B cell (primary cell): ENCODE measurements at regions not wholly inside any gene's neighbourhood (a gene's known extent, or its start where the extent isn't known, plus 50 kb on each side); places are given as distances from the start of the nearest gene placed in this dataset.

Experiments
- ATAC-seq: fragments of 200-7000 bp; cut with Tn5 transposase; one replicate; pipeline ENCODE4 v1.10.0; 2021; ENCODE audit warnings: low read depth, mild to moderate bottlenecking, moderate number of reproducible peaks, moderate library complexity
- CTCF ChIA-PET: fragments of 350-600 bp; sonication (Branson Sonifier 250); formaldehyde crosslinking; loops from one replicate; lab custom pipeline; 2021; ENCODE audit warnings: antibody characterized with exemption, inconsistent platforms; lab: Charles Lee
- POLR2A ChIA-PET: fragments of 350-600 bp; sonication (Branson Sonifier 250); formaldehyde crosslinking; loops from one replicate; lab custom pipeline; 2021; ENCODE audit warnings: antibody characterized with exemption; lab: Charles Lee
- DNase-seq: peaks from one replicate; pipeline ENCODE4 v3.0.0; 2013
- H2AFZ ChIP-seq: 2 replicates; pipeline ENCODE4 v1.6.1; 2012; ENCODE audit warnings: mild to moderate bottlenecking, low read depth, low read length; ENCODE audit not compliant: insufficient read depth, poor library complexity, severe bottlenecking
- H3K27ac ChIP-seq, 2 donors: 1 replicate in 1 of 2; 2 replicates in 1 of 2; pipeline ENCODE4 v1.5.1; 2012 to 2013; ENCODE audit warnings: low read length in 2 of 2, mild to moderate bottlenecking in 2 of 2, moderate library complexity in 1 of 2
- H3K27me3 ChIP-seq, 4 experiments: fragments of 200-600 bp in 1 of 4; sonication (generic) in 1 of 4; replicated peaks in 1 of 4; 1 replicate in 2 of 4; 2 replicates in 2 of 4; pipeline versions ENCODE4 v1.6.1 to v1.7.0; 2013 to 2016; ENCODE audit warnings: low read length in 3 of 4, mild to moderate bottlenecking in 2 of 4, mixed read lengths in 1 of 4, moderate library complexity in 1 of 4; ENCODE audit not compliant: insufficient read depth in 4 of 4, control insufficient read depth in 3 of 4; ENCODE audit errors: control extremely low read depth in 1 of 4
- H3K36me3 ChIP-seq, 2 experiments: replicated peaks in 1 of 2; 1 replicate in 1 of 2; 2 replicates in 1 of 2; pipeline versions ENCODE4 v1.6.1 to v1.7.1; 2013; ENCODE audit warnings: low read length in 1 of 2; ENCODE audit not compliant: insufficient read depth in 2 of 2, control insufficient read depth in 1 of 2; ENCODE audit errors: control extremely low read depth in 1 of 2, extremely low read depth in 1 of 2
- H3K4me1 ChIP-seq, 2 donors: fragments of 200-600 bp in 1 of 2; sonication (generic) in 1 of 2; 1 replicate in 1 of 2; 2 replicates in 1 of 2; pipeline versions ENCODE4 v1.5.1 to v1.6.1; 2013 to 2017; ENCODE audit warnings: low read length in 2 of 2; ENCODE audit not compliant: control insufficient read depth in 2 of 2, insufficient read depth in 2 of 2
- H3K4me2 ChIP-seq: replicated peaks from 2 replicates; pipeline ENCODE3; 2012; ENCODE audit warnings: mild to moderate bottlenecking, low read depth, low read length; ENCODE audit not compliant: poor library complexity, severe bottlenecking
- H3K4me3 ChIP-seq, 5 experiments: fragments of 200-600 bp in 1 of 5; sonication (generic) in 1 of 5; 1 replicate in 3 of 5; 2 replicates in 2 of 5; pipeline versions ENCODE4 v1.5.1 to v1.7.0; 2011 to 2016; ENCODE audit warnings: low read length in 4 of 5, mild to moderate bottlenecking in 4 of 5, low read depth in 2 of 5, control low read depth in 1 of 5, moderate library complexity in 1 of 5; ENCODE audit not compliant: insufficient read depth in 1 of 5; ENCODE audit errors: control extremely low read depth in 1 of 5, extremely low read depth in 1 of 5
- H3K79me2 ChIP-seq: fragments of 200-600 bp; sonication (generic); one replicate; pipeline ENCODE4 v1.6.0; 2016; ENCODE audit warnings: low read length; ENCODE audit not compliant: control insufficient read depth, insufficient read depth
- H3K9ac ChIP-seq: fragments of 200-600 bp; sonication (generic); 2 replicates; pipeline ENCODE4 v1.6.1; 2017; ENCODE audit warnings: mild to moderate bottlenecking, low read length, moderate library complexity
- H3K9me3 ChIP-seq, 3 donors: one replicate each; pipeline versions ENCODE4 v1.6.1 to v1.7.1; 2013; ENCODE audit warnings: low read length in 2 of 3; ENCODE audit not compliant: control insufficient read depth in 2 of 3, insufficient read depth in 1 of 3; ENCODE audit errors: control extremely low read depth in 1 of 3
- H4K20me1 ChIP-seq: 2 replicates; pipeline ENCODE4 v1.6.0; 2012; ENCODE audit warnings: mild to moderate bottlenecking, low read length; ENCODE audit not compliant: insufficient read depth, control insufficient read depth, poor library complexity, severe bottlenecking
- H3K27ac Mint-ChIP-seq: one replicate; pipeline ENCODE4 v1.8.0; 2021; ENCODE audit warnings: mixed read lengths
- H3K27me3 Mint-ChIP-seq: one replicate; pipeline ENCODE4 v1.8.0; 2021; ENCODE audit warnings: mixed read lengths
- H3K4me1 Mint-ChIP-seq: one replicate; pipeline ENCODE4 v1.8.0; 2021; ENCODE audit warnings: mixed read lengths
- H3K4me3 Mint-ChIP-seq: one replicate; pipeline ENCODE4 v1.8.0; 2021; ENCODE audit warnings: mixed read lengths
- H3K9me3 Mint-ChIP-seq: one replicate; pipeline ENCODE4 v1.8.0; 2022; ENCODE audit warnings: mixed read lengths; ENCODE audit not compliant: insufficient read depth
- CTCF ChIP-seq: fragments of 200-600 bp; IDR thresholded peaks from one replicate; pipeline ENCODE4 v1.8.0; 2022; ENCODE audit warnings: antibody characterized with exemption, mild to moderate bottlenecking
- EZH2 ChIP-seq: IDR thresholded peaks from 2 replicates; pipeline ENCODE4 v1.6.1; 2012; ENCODE audit warnings: borderline replicate concordance, low read depth, mild to moderate bottlenecking, moderate library complexity, low read length; ENCODE audit not compliant: insufficient read depth, poor library complexity, severe bottlenecking
- WGBS: methylation state at CpG from one replicate; pipeline ENCODE4 v1.1.5; 2013; ENCODE audit warnings: missing lambda C conversion rate; ENCODE audit not compliant: insufficient coverage; 5-methylcytosine and 5-hydroxymethylcytosine counted together
- intact Hi-C: fragments of 100-400 bp; cut with micrococcal nuclease; formaldehyde crosslinking; loops from one replicate; pipeline ENCODE4 v1.10.0; 2022

DNA sequence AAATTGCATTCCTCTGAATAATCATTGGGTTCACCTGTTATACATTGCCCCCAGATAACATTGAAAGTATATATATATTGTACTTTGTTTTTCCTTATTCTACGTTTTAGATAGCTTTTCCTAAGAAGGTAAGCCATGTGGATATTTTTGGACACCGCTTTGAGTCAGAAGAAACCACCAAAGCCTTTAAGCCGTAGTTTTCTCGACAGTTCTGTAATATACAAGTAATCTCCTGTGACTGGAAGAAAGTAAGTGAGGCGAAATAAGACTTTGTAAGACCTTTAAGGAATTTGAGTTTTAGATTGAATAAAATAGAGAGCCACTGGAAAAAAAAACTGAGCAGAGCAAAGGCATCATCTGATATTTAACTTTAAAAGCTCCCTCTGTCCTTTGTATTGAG, 1092.0 kb downstream of the DIPK2A start:
- Histone ChIP-seq H3K4me2 (no peak overlapping the region), H2AFZ (no peak overlapping the region), H3K79me2 (no peaks in the 10 kb centered on the region), H3K9me3 (peaks cover 1 to 7% (median 3%) of the 10 kb centered on the region in 3 donors), H3K27ac (no peak overlapping the region), H3K4me1 (no peaks in the 10 kb centered on the region), H4K20me1 (no peaks in the 10 kb centered on the region), H3K27me3 (no peaks in the 10 kb centered on the region), H3K36me3 (no peaks in the 10 kb centered on the region), H3K4me3 (no peak overlapping the region), H3K9ac (no peak overlapping the region)
- TF ChIP-seq CTCF (no peak), EZH2 (no peak)
- no peak for ATAC-seq
- WGBS, result 89% methylated on average over 3 of the region's 5 CpGs
- Mint-ChIP-seq H3K4me3 (no peak overlapping the region), H3K9me3 (peaks cover 5% of the 10 kb centered on the region), H3K4me1 (no peaks in the 10 kb centered on the region), H3K27ac (no peak overlapping the region), H3K27me3 (no peaks in the 10 kb centered on the region)
- no peak for DNase-seq
- CTCF ChIA-PET, result no interaction called here
- POLR2A ChIA-PET, result no interaction called here
- intact Hi-C loops, result no loop called here

- no CpG with 5 or more reads among the region's 2 CpGs for WGBS
- Histone ChIP-seq H3K4me3 (no peak overlapping the region), H2AFZ (no peak overlapping the region), H3K4me2 (no peak overlapping the region), H3K9ac (no peak overlapping the region), H4K20me1 (no peaks in the 10 kb centered on the region), H3K36me3 (no peaks in the 10 kb centered on the region), H3K27me3 (no peaks in the 10 kb centered on the region), H3K4me1 (no peaks in the 10 kb centered on the region), H3K27ac (no peak overlapping the region), H3K9me3 (peaks cover 0 to 4% (median 0%) of the 10 kb centered on the region in 3 donors), H3K79me2 (no peaks in the 10 kb centered on the region)
- Mint-ChIP-seq H3K4me1 (no peaks in the 10 kb centered on the region), H3K27me3 (no peaks in the 10 kb centered on the region), H3K27ac (no peak overlapping the region), H3K4me3 (no peak overlapping the region), H3K9me3 (peaks cover 2% of the 10 kb centered on the region)
- CTCF ChIA-PET, result no interaction called here
- ATAC-seq (no peak), DNase-seq (no peak)
- TF ChIP-seq EZH2 (no peak), CTCF (no peak)
- POLR2A ChIA-PET, result no interaction called here
- intact Hi-C loops, result no loop called here
These were observed 1090.2 kb downstream of the PLOD2 start for GRCh38 chr3:145070795-145071194.
